MM.1S (cell line): ENCODE measurements at regions not wholly inside any gene's neighbourhood (a gene's known extent, or its start where the extent isn't known, plus 50 kb on each side); places are given as distances from the start of the nearest gene placed in this dataset.

ENCODE experiments used
- DNase-seq: peaks from one replicate; pipeline ENCODE4 v3.0.0-alpha.2; 2015
- H2AFZ ChIP-seq: fragments of 300-600 bp; sonication (generic); 2 replicates; pipeline ENCODE4 v1.6.0; 2016; ENCODE audit warnings: antibody characterized with exemption, low read length
- H3F3A ChIP-seq: fragments of 300-600 bp; sonication (generic); 2 replicates; pipeline ENCODE4 v1.6.1; 2016; ENCODE audit warnings: mild to moderate bottlenecking, antibody characterized with exemption, low read length, moderate library complexity, mixed read lengths; ENCODE audit not compliant: insufficient read depth
- H3K27ac ChIP-seq: fragments of 300-600 bp; sonication (generic); 2 replicates; pipeline ENCODE4 v1.5.1; 2016; ENCODE audit warnings: mild to moderate bottlenecking, low read length
- H3K27me3 ChIP-seq: fragments of 300-600 bp; sonication (generic); replicated peaks from 2 replicates; pipeline ENCODE4 v1.6.0; 2016; ENCODE audit warnings: low read length; ENCODE audit not compliant: insufficient read depth
- H3K36me3 ChIP-seq: fragments of 300-600 bp; sonication (generic); replicated peaks from 2 replicates; pipeline ENCODE4 v1.6.1; 2016; ENCODE audit warnings: mild to moderate bottlenecking, low read length, mixed read lengths; ENCODE audit not compliant: insufficient read depth
- H3K4me1 ChIP-seq: fragments of 300-600 bp; sonication (generic); 2 replicates; pipeline ENCODE4 v1.6.1; 2016; ENCODE audit warnings: low read length, mixed read lengths
- H3K4me2 ChIP-seq: fragments of 300-600 bp; sonication (generic); 2 replicates; pipeline ENCODE4 v1.6.0; 2016; ENCODE audit warnings: low read depth, low read length
- H3K4me3 ChIP-seq: fragments of 300-600 bp; sonication (generic); 2 replicates; pipeline ENCODE4 v1.5.1; 2016; ENCODE audit warnings: low read length, mixed read lengths
- H3K79me2 ChIP-seq: fragments of 300-600 bp; sonication (generic); 2 replicates; pipeline ENCODE4 v1.6.1; 2016; ENCODE audit warnings: mixed run types, low read length, mixed read lengths
- H3K9ac ChIP-seq: fragments of 300-600 bp; sonication (generic); 2 replicates; pipeline ENCODE4 v1.6.1; 2016; ENCODE audit warnings: low read length, mixed read lengths
- H3K9me2 ChIP-seq: fragments of 300-600 bp; sonication (generic); replicated peaks from 2 replicates; pipeline ENCODE4 v1.6.1; 2016; ENCODE audit warnings: mild to moderate bottlenecking, low read length, mixed read lengths; ENCODE audit not compliant: insufficient read depth
- H3K9me3 ChIP-seq: fragments of 300-600 bp; sonication (generic); replicated peaks from 2 replicates; pipeline ENCODE4 v1.6.1; 2016; ENCODE audit warnings: mild to moderate bottlenecking, low read length, mixed read lengths; ENCODE audit not compliant: insufficient read depth
- H4K20me1 ChIP-seq: fragments of 300-600 bp; sonication (generic); 2 replicates; pipeline ENCODE4 v1.6.1; 2016; ENCODE audit warnings: mild to moderate bottlenecking, low read length, moderate library complexity, mixed read lengths; ENCODE audit not compliant: insufficient read depth
- EZH2 ChIP-seq: fragments of 300-600 bp; sonication (generic); optimal IDR thresholded peaks from 2 replicates; pipeline ENCODE3; 2017; ENCODE audit warnings: low read depth, mild to moderate bottlenecking, antibody characterized with exemption, low read length, mixed read lengths
- EZH2phosphoT487 ChIP-seq: fragments of 300-600 bp; sonication (generic); IDR thresholded peaks from 2 replicates; pipeline ENCODE4 v1.6.1; 2018; ENCODE audit warnings: antibody characterized with exemption, low read length
- TF ChIP-seq, protein P1 (sequence below): fragments of 300-600 bp; sonication (generic); IDR thresholded peaks from 2 replicates; pipeline ENCODE4 v1.5.1; 2016; ENCODE audit warnings: antibody characterized with exemption, low read length, mixed read lengths

DNA sequence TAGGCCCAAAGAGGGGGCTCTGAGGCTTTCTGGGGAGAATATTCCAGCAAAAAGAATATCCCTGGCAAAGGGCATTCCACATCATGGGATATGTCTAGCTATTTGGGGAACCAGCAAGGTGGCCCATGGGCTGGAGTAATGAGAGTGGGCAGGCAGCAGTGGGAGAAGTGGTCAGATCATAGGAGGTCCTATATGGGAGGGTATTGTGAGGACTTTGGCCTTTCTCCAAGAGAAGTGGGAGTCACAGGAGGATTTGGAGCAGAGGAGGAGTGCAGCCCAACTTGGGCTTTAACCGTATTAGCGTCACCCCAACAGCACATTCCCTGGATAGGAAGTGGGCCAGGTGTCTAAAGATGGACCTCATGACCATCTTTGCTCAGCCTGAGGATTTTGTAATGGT is 151.4 kb downstream of the ENGASE start:
- peaks cover 97% of the 10 kb centered on the region for H3K27me3 ChIP-seq
- H3K4me2 ChIP-seq = no peak overlapping the region

DNA sequence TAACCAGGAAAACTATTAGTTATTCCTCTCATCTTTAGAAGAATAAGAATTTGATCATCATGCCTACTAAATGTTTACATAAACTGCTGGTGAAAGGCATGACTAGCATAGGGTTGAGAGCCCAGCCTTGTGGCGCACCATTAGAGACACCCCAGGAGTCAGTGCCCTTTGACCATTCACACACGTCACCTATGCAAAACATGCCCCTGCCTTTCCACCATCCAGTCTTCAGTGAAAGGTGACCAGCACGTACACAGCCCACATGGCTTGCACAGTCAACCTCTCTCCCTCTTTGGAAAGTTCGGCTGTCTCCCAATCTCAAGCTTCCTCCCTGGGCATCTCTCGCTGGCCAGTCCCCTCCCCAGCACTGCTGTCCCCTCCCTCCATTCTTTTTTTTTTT is 150.3 kb downstream of the ENGASE start:
- H3K9ac ChIP-seq = no peak overlapping the region
- no peak overlapping the region for H3K4me3 ChIP-seq
- H3K4me1 ChIP-seq = no peaks in the 10 kb centered on the region
- H4K20me1 ChIP-seq = no peaks in the 10 kb centered on the region
- H3K27ac ChIP-seq = no peak overlapping the region
- TF ChIP-seq, protein P1, sequence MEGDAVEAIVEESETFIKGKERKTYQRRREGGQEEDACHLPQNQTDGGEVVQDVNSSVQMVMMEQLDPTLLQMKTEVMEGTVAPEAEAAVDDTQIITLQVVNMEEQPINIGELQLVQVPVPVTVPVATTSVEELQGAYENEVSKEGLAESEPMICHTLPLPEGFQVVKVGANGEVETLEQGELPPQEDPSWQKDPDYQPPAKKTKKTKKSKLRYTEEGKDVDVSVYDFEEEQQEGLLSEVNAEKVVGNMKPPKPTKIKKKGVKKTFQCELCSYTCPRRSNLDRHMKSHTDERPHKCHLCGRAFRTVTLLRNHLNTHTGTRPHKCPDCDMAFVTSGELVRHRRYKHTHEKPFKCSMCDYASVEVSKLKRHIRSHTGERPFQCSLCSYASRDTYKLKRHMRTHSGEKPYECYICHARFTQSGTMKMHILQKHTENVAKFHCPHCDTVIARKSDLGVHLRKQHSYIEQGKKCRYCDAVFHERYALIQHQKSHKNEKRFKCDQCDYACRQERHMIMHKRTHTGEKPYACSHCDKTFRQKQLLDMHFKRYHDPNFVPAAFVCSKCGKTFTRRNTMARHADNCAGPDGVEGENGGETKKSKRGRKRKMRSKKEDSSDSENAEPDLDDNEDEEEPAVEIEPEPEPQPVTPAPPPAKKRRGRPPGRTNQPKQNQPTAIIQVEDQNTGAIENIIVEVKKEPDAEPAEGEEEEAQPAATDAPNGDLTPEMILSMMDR = no peak
- TF ChIP-seq EZH2 (no peak), EZH2phosphoT487 (no peak)
- no peaks in the 10 kb centered on the region for H3K79me2 ChIP-seq
- no peaks in the 10 kb centered on the region for H3F3A ChIP-seq
- no peak overlapping the region for H3K4me2 ChIP-seq
- H3K27me3 ChIP-seq = peaks cover 98% of the 10 kb centered on the region
- H3K9me3 ChIP-seq = no peaks in the 10 kb centered on the region
- no peak overlapping the region for H2AFZ ChIP-seq
- H3K36me3 ChIP-seq = no peaks in the 10 kb centered on the region
- H3K9me2 ChIP-seq = no peaks in the 10 kb centered on the region
- no peak for DNase-seq

More for the DNA sequence above, 151.4 kb downstream of the ENGASE start:
- Histone ChIP-seq H4K20me1 (no peaks in the 10 kb centered on the region), H3F3A (no peaks in the 10 kb centered on the region), H3K27ac (no peak overlapping the region), H3K4me3 (no peak overlapping the region), H3K9me3 (no peaks in the 10 kb centered on the region), H2AFZ (no peak overlapping the region), H3K9ac (no peak overlapping the region), H3K9me2 (no peaks in the 10 kb centered on the region), H3K4me1 (no peaks in the 10 kb centered on the region), H3K36me3 (no peaks in the 10 kb centered on the region), H3K79me2 (no peaks in the 10 kb centered on the region)
- TF ChIP-seq EZH2 = no peak
- TF ChIP-seq, protein P1 = no peak
- no peak for TF ChIP-seq EZH2phosphoT487
- no peak for DNase-seq

GRCh38 chr17:79224476-79224875 is 149.9 kb downstream of the ENGASE start:
- H3F3A ChIP-seq = no peaks in the 10 kb centered on the region
- TF ChIP-seq, protein P1 = no peak
- no peak overlapping the region for H3K4me3 ChIP-seq
- DNase-seq = no peak
- no peaks in the 10 kb centered on the region for H3K9me3 ChIP-seq
- no peak overlapping the region for H3K27ac ChIP-seq
- no peaks in the 10 kb centered on the region for H4K20me1 ChIP-seq
- H3K4me2 ChIP-seq = no peak overlapping the region
- H3K9me2 ChIP-seq = no peaks in the 10 kb centered on the region
- peaks cover 97% of the 10 kb centered on the region for H3K27me3 ChIP-seq
- H3K9ac ChIP-seq = no peak overlapping the region
- H3K36me3 ChIP-seq = no peaks in the 10 kb centered on the region
- no peaks in the 10 kb centered on the region for H3K4me1 ChIP-seq
- no peak overlapping the region for H2AFZ ChIP-seq
- no peaks in the 10 kb centered on the region for H3K79me2 ChIP-seq
